ENCODE measurements at regions not wholly inside any gene's neighbourhood (a gene's known extent, or its start where the extent isn't known, plus 50 kb on each side); places are given as distances from the start of the nearest gene placed in this dataset.

- H3K9me3 Mint-ChIP-seq (ENCODE audit: low read depth, unreplicated experiment): no peaks in the 10 kb centered on the region
- peaks cover 70% of the 10 kb centered on the region for H3K27me3 Mint-ChIP-seq (ENCODE audit: unreplicated experiment)
- no peaks in the 10 kb centered on the region for H3K4me1 Mint-ChIP-seq (ENCODE audit: low read depth, unreplicated experiment)
- H3K36me3 Mint-ChIP-seq (ENCODE audit: insufficient read depth, unreplicated experiment): no peaks in the 10 kb centered on the region
- H3K4me3 Mint-ChIP-seq (ENCODE audit: low read depth, unreplicated experiment): no peak overlapping the region
- BruUV-seq (replicated peaks): no TSS peak
- no peak overlapping the region for H3K27ac Mint-ChIP-seq (ENCODE audit: unreplicated experiment)
- TF ChIP-seq, protein P1, sequence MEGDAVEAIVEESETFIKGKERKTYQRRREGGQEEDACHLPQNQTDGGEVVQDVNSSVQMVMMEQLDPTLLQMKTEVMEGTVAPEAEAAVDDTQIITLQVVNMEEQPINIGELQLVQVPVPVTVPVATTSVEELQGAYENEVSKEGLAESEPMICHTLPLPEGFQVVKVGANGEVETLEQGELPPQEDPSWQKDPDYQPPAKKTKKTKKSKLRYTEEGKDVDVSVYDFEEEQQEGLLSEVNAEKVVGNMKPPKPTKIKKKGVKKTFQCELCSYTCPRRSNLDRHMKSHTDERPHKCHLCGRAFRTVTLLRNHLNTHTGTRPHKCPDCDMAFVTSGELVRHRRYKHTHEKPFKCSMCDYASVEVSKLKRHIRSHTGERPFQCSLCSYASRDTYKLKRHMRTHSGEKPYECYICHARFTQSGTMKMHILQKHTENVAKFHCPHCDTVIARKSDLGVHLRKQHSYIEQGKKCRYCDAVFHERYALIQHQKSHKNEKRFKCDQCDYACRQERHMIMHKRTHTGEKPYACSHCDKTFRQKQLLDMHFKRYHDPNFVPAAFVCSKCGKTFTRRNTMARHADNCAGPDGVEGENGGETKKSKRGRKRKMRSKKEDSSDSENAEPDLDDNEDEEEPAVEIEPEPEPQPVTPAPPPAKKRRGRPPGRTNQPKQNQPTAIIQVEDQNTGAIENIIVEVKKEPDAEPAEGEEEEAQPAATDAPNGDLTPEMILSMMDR (IDR thresholded peaks at IDR 0.05; ENCODE audit: unreplicated experiment): no peak
- intact Hi-C loops (cut with micrococcal nuclease; ENCODE audit: unreplicated experiment): no loop called here
- no peak for DNase-seq
- CTCF ChIA-PET: interaction anchor here (0.7 kb wide), 2 partner anchors 111 to 162 kb away, joined by 3 to 4 read pairs; no protein-coding TSS in a partner anchor
Observed at GRCh38 chr1:38303843-38304242, 257.2 kb upstream of the POU3F1 start.

GRCh38 chr1:38301040-38301439 lies 254.4 kb upstream of the POU3F1 start:
- Mint-ChIP-seq H3K27ac (ENCODE audit: unreplicated experiment) (no peak overlapping the region), H3K4me1 (ENCODE audit: low read depth, unreplicated experiment) (no peaks in the 10 kb centered on the region), H3K4me3 (ENCODE audit: low read depth, unreplicated experiment) (no peak overlapping the region), H3K9me3 (ENCODE audit: low read depth, unreplicated experiment) (no peaks in the 10 kb centered on the region), H3K36me3 (ENCODE audit: insufficient read depth, unreplicated experiment) (no peaks in the 10 kb centered on the region), H3K27me3 (ENCODE audit: unreplicated experiment) (peaks cover 90% of the 10 kb centered on the region)
- no peak for DNase-seq
- no TSS peak for BruUV-seq (replicated peaks)
- CTCF ChIA-PET: no interaction called here
- intact Hi-C loops (cut with micrococcal nuclease; ENCODE audit: unreplicated experiment): no loop called here
- TF ChIP-seq, protein P1 (IDR thresholded peaks at IDR 0.05; ENCODE audit: unreplicated experiment): no peak

DNA sequence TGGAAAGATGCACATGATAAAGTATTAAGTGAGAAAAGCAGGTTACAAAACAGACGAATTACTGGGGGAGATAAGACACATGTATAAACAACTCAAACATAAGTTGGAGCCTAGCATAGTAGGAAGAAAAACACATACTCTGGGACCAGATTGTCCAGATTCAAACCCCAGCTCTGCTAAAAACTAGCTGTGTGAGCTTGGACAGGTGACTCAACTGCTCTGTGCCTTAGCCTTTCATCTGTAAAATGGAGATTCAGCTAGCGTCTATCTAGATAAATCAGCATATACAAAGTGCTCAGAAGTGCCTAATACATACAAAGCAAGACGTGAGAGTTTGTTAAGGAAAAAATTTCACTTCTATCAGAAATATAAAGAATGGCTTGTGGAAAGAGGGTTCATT lies 254.0 kb upstream of the POU3F1 start:
- H3K27me3 Mint-ChIP-seq (ENCODE audit: unreplicated experiment): peaks cover 90% of the 10 kb centered on the region
- H3K9me3 Mint-ChIP-seq (ENCODE audit: low read depth, unreplicated experiment): no peaks in the 10 kb centered on the region
- DNase-seq: no peak
- CTCF ChIA-PET: no interaction called here
- BruUV-seq (replicated peaks): no TSS peak
- no peaks in the 10 kb centered on the region for H3K4me1 Mint-ChIP-seq (ENCODE audit: low read depth, unreplicated experiment)
- intact Hi-C loops (cut with micrococcal nuclease; ENCODE audit: unreplicated experiment): no loop called here
- TF ChIP-seq, protein P1 (IDR thresholded peaks at IDR 0.05; ENCODE audit: unreplicated experiment): no peak
- no peak overlapping the region for H3K27ac Mint-ChIP-seq (ENCODE audit: unreplicated experiment)
- H3K36me3 Mint-ChIP-seq (ENCODE audit: insufficient read depth, unreplicated experiment): no peaks in the 10 kb centered on the region
- no peak overlapping the region for H3K4me3 Mint-ChIP-seq (ENCODE audit: low read depth, unreplicated experiment)

- no peaks in the 10 kb centered on the region for H3K36me3 Mint-ChIP-seq (ENCODE audit: insufficient read depth, unreplicated experiment)
- no peak overlapping the region for H3K27ac Mint-ChIP-seq (ENCODE audit: unreplicated experiment)
- CTCF ChIA-PET: no interaction called here
- no peak overlapping the region for H3K4me3 Mint-ChIP-seq (ENCODE audit: low read depth, unreplicated experiment)
- intact Hi-C loops (cut with micrococcal nuclease; ENCODE audit: unreplicated experiment): no loop called here
- peaks cover 90% of the 10 kb centered on the region for H3K27me3 Mint-ChIP-seq (ENCODE audit: unreplicated experiment)
- H3K4me1 Mint-ChIP-seq (ENCODE audit: low read depth, unreplicated experiment): no peaks in the 10 kb centered on the region
- no TSS peak for BruUV-seq (replicated peaks)
- H3K9me3 Mint-ChIP-seq (ENCODE audit: low read depth, unreplicated experiment): no peaks in the 10 kb centered on the region
- TF ChIP-seq, protein P1 (IDR thresholded peaks at IDR 0.05; ENCODE audit: unreplicated experiment): no peak
- DNase-seq: no peak
Observed at GRCh38 chr1:38297842-38298241, 251.2 kb upstream of the POU3F1 start.

Data from Calu3 (cell line).